ENCODE measurements at regions not wholly inside any gene's neighbourhood (a gene's known extent, or its start where the extent isn't known, plus 50 kb on each side); places are given as distances from the start of the nearest gene placed in this dataset.
"Not testable (repeated sequence)": the region's sequence is repeated elsewhere in the genome, so short reads cannot be mapped to it uniquely, and the experiment has no call there.

- peaks cover 0 to 4% (median 0%) of the 10 kb centered on the region in 4 donors for H3K9me3 ChIP-seq
- H3K27me3 ChIP-seq = no peaks in the 10 kb centered on the region
- H3K36me3 ChIP-seq = no peaks in the 10 kb centered on the region
- DNase-seq (ENCODE audit: low spot score in 2 of 2) = no peak
- 78 to 83% methylated on average over 4 of the region's 4 CpGs for WGBS, 2 donors
- TF ChIP-seq CTCF (IDR thresholded peaks at IDR 0.05) = no peak
- no peak for TF ChIP-seq EP300 (IDR thresholded peaks at IDR 0.05)
- TF ChIP-seq POLR2A (IDR thresholded peaks at IDR 0.05) = no peak
- H3K4me1 ChIP-seq = no peaks in the 10 kb centered on the region
- H3K4me3 ChIP-seq = no peak overlapping the region
- no peak overlapping the region for H3K27ac ChIP-seq
These were observed 131.1 kb downstream of the SLC25A46 start for GRCh38 chr5:110869927-110870326.

- TF ChIP-seq CTCF (IDR thresholded peaks at IDR 0.05) = no peak
- no peak for TF ChIP-seq POLR2A (IDR thresholded peaks at IDR 0.05)
- no peak for TF ChIP-seq EP300 (IDR thresholded peaks at IDR 0.05)
- no peak for DNase-seq (ENCODE audit: low spot score in 2 of 2)
- Histone ChIP-seq H3K27ac (no peak overlapping the region), H3K36me3 (no peaks in the 10 kb centered on the region), H3K4me1 (no peaks in the 10 kb centered on the region), H3K9me3 (peaks cover 0 to 4% (median 0%) of the 10 kb centered on the region in 4 donors), H3K4me3 (no peak overlapping the region), H3K27me3 (no peaks in the 10 kb centered on the region)
- WGBS, 2 donors = 95% methylated on average over 10 to 14 of the region's 15 CpGs
These were observed 133.4 kb downstream of the SLC25A46 start for GRCh38 chr5:110872200-110872599.

- H3K27me3 ChIP-seq = no peaks in the 10 kb centered on the region
- no peak for DNase-seq (ENCODE audit: low spot score in 2 of 2)
- H3K36me3 ChIP-seq = no peaks in the 10 kb centered on the region
- WGBS, 2 donors = 88 to 96% methylated on average over 7 of the region's 7 CpGs
- H3K9me3 ChIP-seq = peaks cover 0 to 4% (median 0%) of the 10 kb centered on the region in 4 donors
- no peak for TF ChIP-seq EP300 (IDR thresholded peaks at IDR 0.05)
- no peak for TF ChIP-seq POLR2A (IDR thresholded peaks at IDR 0.05)
- no peak for TF ChIP-seq CTCF (IDR thresholded peaks at IDR 0.05)
- H3K4me3 ChIP-seq = no peak overlapping the region
- no peaks in the 10 kb centered on the region for H3K4me1 ChIP-seq
- no peak overlapping the region for H3K27ac ChIP-seq
These were observed 134.2 kb downstream of the SLC25A46 start for GRCh38 chr5:110872963-110873362.

GRCh38 chr5:110873773-110874437, 135.1 kb downstream of the SLC25A46 start:
- no peak for TF ChIP-seq CTCF (IDR thresholded peaks at IDR 0.05)
- H3K27me3 ChIP-seq = no peaks in the 10 kb centered on the region
- H3K4me3 ChIP-seq = no peak overlapping the region
- no peak overlapping the region for H3K27ac ChIP-seq
- no peak for DNase-seq (ENCODE audit: low spot score in 2 of 2)
- WGBS, 2 donors = 49 to 51% methylated on average over 3 of the region's 3 CpGs
- H3K9me3 ChIP-seq = peaks cover 0 to 4% (median 0%) of the 10 kb centered on the region in 4 donors
- H3K36me3 ChIP-seq = no peaks in the 10 kb centered on the region
- no peaks in the 10 kb centered on the region for H3K4me1 ChIP-seq

- H3K4me3 ChIP-seq; H3K36me3 ChIP-seq; H3K9me3 ChIP-seq; H3K27me3 ChIP-seq; H3K4me1 ChIP-seq; DNase-seq (ENCODE audit: low spot score in 2 of 2); H3K27ac ChIP-seq: not testable (repeated sequence)
These were observed 136.3 kb downstream of the SLC25A46 start for GRCh38 chr5:110875115-110875514.

GRCh38 chr5:110878115-110878514, 139.3 kb downstream of the SLC25A46 start:
- no peak overlapping the region for H3K4me3 ChIP-seq
- no peaks in the 10 kb centered on the region for H3K36me3 ChIP-seq
- TF ChIP-seq CTCF (IDR thresholded peaks at IDR 0.05) (no peak), POLR2A (IDR thresholded peaks at IDR 0.05) (no peak), EP300 (IDR thresholded peaks at IDR 0.05) (no peak)
- no peak for DNase-seq (ENCODE audit: low spot score in 2 of 2)
- H3K9me3 ChIP-seq = no peaks in the 10 kb centered on the region
- no peak overlapping the region for H3K27ac ChIP-seq
- H3K4me1 ChIP-seq = no peaks in the 10 kb centered on the region
- no peaks in the 10 kb centered on the region for H3K27me3 ChIP-seq

Data from tibial nerve (tissue), 4 donors.